AG10803 (cell line): ENCODE measurements at regions not wholly inside any gene's neighbourhood (a gene's known extent, or its start where the extent isn't known, plus 50 kb on each side); places are given as distances from the start of the nearest gene placed in this dataset.

ENCODE experiments used
- DNase-seq: peaks from one replicate; pipeline ENCODE4 v3.0.0; 2010; ENCODE audit warnings: low read depth
- H3K4me3 ChIP-seq: 2 replicates; pipeline ENCODE4 v1.5.1; 2011; ENCODE audit warnings: mild to moderate bottlenecking, low read length, control low read depth
- TF ChIP-seq, protein P1 (sequence below): conservative IDR thresholded peaks from 2 replicates; pipeline ENCODE4 v1.5.1; 2011; ENCODE audit warnings: mild to moderate bottlenecking, low read length, control low read depth, inconsistent platforms

- TF ChIP-seq, protein P1, sequence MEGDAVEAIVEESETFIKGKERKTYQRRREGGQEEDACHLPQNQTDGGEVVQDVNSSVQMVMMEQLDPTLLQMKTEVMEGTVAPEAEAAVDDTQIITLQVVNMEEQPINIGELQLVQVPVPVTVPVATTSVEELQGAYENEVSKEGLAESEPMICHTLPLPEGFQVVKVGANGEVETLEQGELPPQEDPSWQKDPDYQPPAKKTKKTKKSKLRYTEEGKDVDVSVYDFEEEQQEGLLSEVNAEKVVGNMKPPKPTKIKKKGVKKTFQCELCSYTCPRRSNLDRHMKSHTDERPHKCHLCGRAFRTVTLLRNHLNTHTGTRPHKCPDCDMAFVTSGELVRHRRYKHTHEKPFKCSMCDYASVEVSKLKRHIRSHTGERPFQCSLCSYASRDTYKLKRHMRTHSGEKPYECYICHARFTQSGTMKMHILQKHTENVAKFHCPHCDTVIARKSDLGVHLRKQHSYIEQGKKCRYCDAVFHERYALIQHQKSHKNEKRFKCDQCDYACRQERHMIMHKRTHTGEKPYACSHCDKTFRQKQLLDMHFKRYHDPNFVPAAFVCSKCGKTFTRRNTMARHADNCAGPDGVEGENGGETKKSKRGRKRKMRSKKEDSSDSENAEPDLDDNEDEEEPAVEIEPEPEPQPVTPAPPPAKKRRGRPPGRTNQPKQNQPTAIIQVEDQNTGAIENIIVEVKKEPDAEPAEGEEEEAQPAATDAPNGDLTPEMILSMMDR = no peak
- no peak for DNase-seq
- H3K4me3 ChIP-seq = no peak overlapping the region
These were observed 186.0 kb upstream of the PIRT start for GRCh38 chr17:11023639-11024479.

DNA sequence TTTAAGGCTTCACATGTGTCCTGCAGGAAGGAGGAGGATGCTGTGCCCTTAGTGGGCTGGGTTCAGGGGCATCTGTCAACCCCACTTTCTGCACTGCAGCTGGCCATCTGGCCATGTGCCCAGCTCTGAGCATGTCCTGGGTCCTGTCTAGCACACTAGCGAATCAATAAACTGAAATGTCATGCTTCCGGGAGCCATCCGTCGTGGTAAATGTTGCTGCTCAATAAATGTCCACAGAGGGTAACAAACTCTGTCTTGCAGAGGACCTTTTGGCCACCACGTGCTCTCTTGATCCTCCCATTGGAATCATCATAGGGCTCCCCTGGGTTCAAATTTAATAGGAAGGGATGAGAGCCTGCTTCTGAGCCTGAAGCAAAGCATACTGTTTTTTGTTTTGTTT, 168.6 kb upstream of the PIRT start:
- no peak overlapping the region for H3K4me3 ChIP-seq
- no peak for DNase-seq
- TF ChIP-seq, protein P1 = no peak

- TF ChIP-seq, protein P1 = no peak
- no peak overlapping the region for H3K4me3 ChIP-seq
- no peak for DNase-seq
These were observed 168.1 kb upstream of the PIRT start for GRCh38 chr17:11005940-11006339.

DNA sequence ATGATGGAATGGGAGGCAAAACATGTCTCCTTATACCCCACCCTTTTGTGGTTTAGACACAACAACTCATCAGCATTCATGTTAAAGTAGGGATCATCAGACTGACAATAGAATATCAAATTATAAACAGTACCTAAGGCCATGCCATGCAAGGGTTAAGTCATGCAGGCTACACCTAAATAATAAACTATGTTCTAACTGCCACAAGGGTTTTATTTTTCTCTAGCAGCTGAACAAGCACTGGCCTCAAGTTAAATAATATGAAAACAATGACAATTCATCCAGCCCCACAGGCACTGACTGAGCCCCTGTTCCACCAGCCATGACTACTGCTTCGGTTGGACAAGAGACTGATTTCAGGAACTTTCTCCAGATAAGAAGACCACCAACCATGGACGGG, 164.5 kb upstream of the PIRT start:
- TF ChIP-seq, protein P1 = no peak
- DNase-seq = no peak
- no peak overlapping the region for H3K4me3 ChIP-seq

DNA sequence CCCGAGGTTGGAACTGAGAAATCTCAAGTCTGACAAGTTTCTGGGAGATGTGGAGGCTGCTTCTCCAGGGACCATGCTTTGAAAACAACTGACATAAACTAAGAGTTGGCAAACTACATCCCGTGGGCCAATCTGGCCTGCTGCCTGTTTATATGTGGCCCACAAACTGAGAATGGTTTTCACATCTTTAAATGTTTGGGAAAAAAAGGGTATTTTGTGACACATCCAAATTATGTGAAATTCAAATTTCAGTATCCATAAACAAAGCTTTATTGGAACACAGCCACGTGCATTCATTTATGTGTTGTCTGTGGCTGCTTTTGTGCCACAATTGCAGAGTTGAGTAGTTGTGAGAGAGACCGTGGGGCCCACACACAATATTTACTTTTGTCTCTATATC, 163.8 kb upstream of the PIRT start:
- TF ChIP-seq, protein P1 = no peak
- H3K4me3 ChIP-seq = no peak overlapping the region
- no peak for DNase-seq

GRCh38 chr17:10999484-10999883, 161.6 kb upstream of the PIRT start:
- no peak overlapping the region for H3K4me3 ChIP-seq
- no peak for DNase-seq
- TF ChIP-seq, protein P1 = no peak

DNA sequence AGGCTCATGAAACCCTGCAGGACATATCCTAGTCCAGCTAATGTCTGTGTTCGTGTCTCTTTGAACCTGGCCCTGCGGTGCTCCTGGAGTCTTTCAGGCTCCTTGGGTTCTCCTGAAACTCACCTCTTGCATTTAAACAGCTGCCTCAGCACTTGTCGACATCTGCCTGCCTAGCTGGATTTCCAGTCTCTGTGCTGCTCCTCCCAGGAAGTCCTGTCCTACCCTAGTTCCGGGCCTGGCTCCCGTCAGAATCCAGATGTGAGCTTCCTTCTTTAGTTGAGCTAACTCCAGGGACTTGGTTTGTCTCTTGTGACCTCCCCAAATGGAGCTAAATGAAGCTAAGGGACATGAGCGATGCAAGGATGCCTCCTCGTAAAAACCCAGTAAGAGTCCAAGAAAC, 155.2 kb upstream of the PIRT start:
- H3K4me3 ChIP-seq = no peak overlapping the region
- no peak for DNase-seq
- TF ChIP-seq, protein P1 = no peak
